ENCODE measurements at regions not wholly inside any gene's neighbourhood (a gene's known extent, or its start where the extent isn't known, plus 50 kb on each side); places are given as distances from the start of the nearest gene placed in this dataset.

GRCh38 chr1:239526391-239526790 lies 140.0 kb downstream of the CHRM3 start:
- Histone ChIP-seq H3K4me3 (ENCODE audit: low read depth, low read length) (no peak overlapping the region), H3K27ac (no peak overlapping the region), H3K27me3 (replicated peaks) (no peaks in the 10 kb centered on the region), H3K36me3 (replicated peaks) (no peaks in the 10 kb centered on the region)
- in situ Hi-C loops (cut with HindIII; ENCODE audit: low pct_ligation_motif_present, low sequenced_read_pairs) = no loop called here
- no peak for TF ChIP-seq CTCF (IDR thresholded peaks at IDR 0.05; ENCODE audit: low read depth, low read length, missing control alignments)
- no peak for DNase-seq

- DNase-seq = no peak
- in situ Hi-C loops (cut with HindIII; ENCODE audit: low pct_ligation_motif_present, low sequenced_read_pairs) = no loop called here
- Histone ChIP-seq H3K4me3 (ENCODE audit: low read depth, low read length) (no peak overlapping the region), H3K27ac (no peak overlapping the region), H3K27me3 (replicated peaks) (no peaks in the 10 kb centered on the region), H3K36me3 (replicated peaks) (no peaks in the 10 kb centered on the region)
- no peak for TF ChIP-seq CTCF (IDR thresholded peaks at IDR 0.05; ENCODE audit: low read depth, low read length, missing control alignments)
Observed at GRCh38 chr1:239527051-239527693, 140.8 kb downstream of the CHRM3 start.

DNA sequence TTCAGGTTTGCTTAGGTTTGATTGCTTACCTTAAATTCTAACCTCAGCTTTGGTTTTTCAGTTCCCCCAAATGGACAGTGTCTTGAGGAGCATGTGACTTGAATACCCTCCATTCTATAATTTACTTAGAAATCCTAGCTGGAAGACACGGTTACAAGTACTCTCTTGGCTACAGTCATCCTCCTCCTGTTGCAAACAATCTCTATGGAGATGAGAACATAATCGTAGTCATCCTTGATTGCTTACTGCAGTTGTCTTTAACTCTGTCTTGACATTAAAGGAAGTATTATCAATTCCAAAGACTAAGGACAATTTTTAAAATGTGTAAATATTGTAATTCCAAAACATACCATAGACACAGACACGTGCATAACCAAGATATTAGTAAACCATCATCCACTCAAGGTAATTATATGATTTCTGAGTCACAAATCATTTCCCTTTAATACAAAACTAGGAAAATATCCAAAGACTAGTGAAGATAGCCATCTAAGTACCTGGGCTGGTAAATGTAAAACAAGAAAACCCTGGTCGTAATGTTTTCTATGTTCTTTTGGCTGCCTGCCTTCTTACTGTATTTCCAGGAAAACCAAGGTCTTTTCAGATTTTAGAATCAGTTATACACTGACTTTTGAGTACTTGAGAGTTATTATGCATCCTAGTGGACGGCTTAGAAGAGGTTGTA lies 149.9 kb downstream of the CHRM3 start:
- DNase-seq = no peak
- no peak overlapping the region for H3K27ac ChIP-seq
- H3K36me3 ChIP-seq (replicated peaks) = no peaks in the 10 kb centered on the region
- no peaks in the 10 kb centered on the region for H3K27me3 ChIP-seq (replicated peaks)
- in situ Hi-C loops (cut with HindIII; ENCODE audit: low pct_ligation_motif_present, low sequenced_read_pairs) = no loop called here
- H3K4me3 ChIP-seq (ENCODE audit: low read depth, low read length) = no peak overlapping the region
- no peak for TF ChIP-seq CTCF (IDR thresholded peaks at IDR 0.05; ENCODE audit: low read depth, low read length, missing control alignments)

- Histone ChIP-seq H3K4me3 (ENCODE audit: low read depth, low read length) (no peak overlapping the region), H3K36me3 (replicated peaks) (no peaks in the 10 kb centered on the region), H3K27me3 (replicated peaks) (no peaks in the 10 kb centered on the region), H3K27ac (no peak overlapping the region)
- in situ Hi-C loops (cut with HindIII; ENCODE audit: low pct_ligation_motif_present, low sequenced_read_pairs) = no loop called here
- DNase-seq = no peak
- no peak for TF ChIP-seq CTCF (IDR thresholded peaks at IDR 0.05; ENCODE audit: low read depth, low read length, missing control alignments)
Observed at GRCh38 chr1:239537795-239538194, 151.4 kb downstream of the CHRM3 start.

- in situ Hi-C loops (cut with HindIII; ENCODE audit: low pct_ligation_motif_present, low sequenced_read_pairs) = no loop called here
- DNase-seq = no peak
- no peak for TF ChIP-seq CTCF (IDR thresholded peaks at IDR 0.05; ENCODE audit: low read depth, low read length, missing control alignments)
- H3K36me3 ChIP-seq (replicated peaks) = no peaks in the 10 kb centered on the region
- H3K27ac ChIP-seq = no peak overlapping the region
- H3K4me3 ChIP-seq (ENCODE audit: low read depth, low read length) = no peak overlapping the region
- no peaks in the 10 kb centered on the region for H3K27me3 ChIP-seq (replicated peaks)
Observed at GRCh38 chr1:239538239-239538988, 152.0 kb downstream of the CHRM3 start.
